Daoy (cell line): ENCODE measurements at regions not wholly inside any gene's neighbourhood (a gene's known extent, or its start where the extent isn't known, plus 50 kb on each side); places are given as distances from the start of the nearest gene placed in this dataset.

Experiments used
- DNase-seq: peaks from one replicate; pipeline ENCODE4 v3.0.0-alpha.2; 2015; ENCODE audit warnings: low read depth

DNA sequence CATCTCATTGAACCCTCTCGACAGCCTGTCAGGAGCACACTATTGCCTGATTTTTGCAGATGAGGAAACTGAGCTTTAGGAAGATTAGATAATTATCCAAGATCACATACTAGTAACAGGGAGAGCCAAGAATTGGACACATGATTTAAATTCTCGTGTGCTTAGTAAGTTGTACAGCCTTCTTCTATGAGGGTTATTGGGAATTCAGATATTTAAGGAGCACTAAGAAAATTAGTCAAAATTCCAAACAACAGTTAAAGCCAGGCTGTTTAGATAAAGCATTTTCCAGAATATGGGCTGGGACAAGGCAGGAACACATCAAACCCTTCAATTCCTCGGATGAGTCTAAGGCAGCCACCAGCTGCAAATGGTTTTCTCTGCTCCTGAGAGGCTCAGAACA, 148.8 kb downstream of the TMEM30B start:
- DNase-seq = no peak

DNA sequence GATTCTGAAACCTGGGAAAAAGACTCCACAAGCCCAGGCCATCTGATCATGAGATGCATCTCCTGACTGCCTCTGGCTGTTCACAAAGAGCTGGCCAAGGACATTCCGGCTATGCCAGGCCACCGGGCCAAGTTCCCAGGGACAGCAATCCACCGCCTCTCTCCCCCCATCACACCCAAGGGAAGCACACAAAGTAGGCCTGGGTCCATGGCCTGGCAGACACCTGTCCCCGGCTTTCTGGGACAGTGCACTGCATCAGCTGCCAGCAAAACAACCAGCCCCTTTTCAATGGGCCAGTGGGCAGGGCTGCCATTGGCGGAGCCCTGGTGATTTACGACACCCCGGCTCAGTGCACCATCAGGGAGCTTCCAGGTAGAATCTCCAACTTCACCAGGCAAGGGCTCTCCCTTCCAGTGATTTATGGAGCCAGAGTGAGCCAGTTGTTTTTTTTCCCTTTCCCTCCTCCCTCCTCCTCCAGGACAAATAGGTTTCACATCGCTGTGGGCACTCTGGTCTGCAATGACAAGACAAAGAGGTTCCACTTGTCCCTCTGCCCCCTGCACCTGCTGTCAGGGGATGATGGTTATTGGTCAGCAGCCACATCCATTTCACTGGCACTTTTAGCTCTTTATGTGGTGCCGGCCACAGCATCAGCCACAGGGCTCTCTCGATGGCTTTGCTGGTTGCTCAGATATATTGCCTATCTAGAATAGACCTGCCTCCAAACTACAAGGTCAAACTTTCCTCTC, 149.6 kb downstream of the SLC38A6 start:
- no peak for DNase-seq

DNA sequence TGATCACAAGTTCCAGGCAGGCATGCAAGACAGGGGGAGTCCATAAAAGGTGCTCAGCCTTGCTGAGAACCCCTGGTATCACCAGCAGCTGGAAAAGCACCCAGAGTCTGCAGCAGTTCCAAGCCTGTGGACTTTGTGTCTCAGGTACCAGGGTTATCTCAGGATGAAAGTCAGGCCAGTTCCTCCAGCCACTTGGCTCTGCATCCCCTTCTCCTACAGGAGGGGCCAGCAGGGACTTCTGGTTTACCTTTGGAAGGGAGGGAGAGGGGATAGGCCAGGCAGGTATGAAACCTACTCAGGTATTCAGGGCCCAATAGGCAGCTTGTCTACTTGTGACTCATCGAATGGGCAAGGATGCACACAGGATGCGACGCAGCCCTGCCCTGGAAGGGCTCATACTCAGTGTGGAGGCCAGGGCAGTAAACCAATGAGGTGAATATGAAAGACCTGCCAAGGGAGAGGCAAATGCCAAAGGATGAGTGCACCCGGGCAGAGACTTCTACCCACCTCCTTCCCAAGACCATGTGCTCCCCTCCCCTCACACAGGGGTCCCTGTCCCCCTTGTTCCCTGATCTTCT, 148.2 kb downstream of the SLC38A6 start:
- peak; percentile 17 for DNase-seq

DNA sequence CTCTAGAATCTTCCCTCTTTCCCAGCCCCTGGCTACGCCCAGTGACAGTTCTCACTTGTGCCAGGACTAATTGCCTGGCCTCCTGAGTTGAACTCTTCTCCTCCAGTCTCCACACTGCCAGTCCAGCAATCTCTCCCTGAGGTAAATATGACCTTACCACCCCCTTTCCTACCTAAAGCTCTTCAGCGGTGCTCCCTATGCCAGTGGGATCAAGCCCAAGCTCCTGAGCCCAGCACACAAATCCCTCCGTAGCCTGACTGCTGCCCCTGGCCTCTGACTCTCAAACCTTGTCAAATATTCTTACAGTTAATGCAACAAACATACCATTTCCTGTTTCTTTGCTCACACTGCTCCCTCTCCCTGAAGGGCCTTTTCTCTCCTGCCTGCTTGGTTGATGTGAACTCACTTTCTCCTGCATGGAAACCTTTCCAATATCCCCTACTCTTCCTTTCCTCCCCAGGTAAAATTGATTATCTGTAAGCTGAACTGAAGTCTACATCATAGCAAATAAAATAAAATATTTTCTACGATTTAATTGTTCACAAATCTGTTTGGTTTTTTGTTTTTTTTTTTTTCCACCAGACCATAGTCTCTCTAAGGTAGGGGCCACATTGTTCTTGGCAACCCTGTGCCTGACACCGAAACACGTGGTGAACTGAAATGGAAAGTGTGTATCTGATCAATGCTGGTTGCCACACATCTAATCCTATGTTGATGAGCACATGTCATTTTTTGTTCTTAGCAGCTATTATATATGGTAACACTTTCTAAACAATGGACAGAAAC, 147.5 kb downstream of the SLC38A6 start:
- no peak for DNase-seq

DNA sequence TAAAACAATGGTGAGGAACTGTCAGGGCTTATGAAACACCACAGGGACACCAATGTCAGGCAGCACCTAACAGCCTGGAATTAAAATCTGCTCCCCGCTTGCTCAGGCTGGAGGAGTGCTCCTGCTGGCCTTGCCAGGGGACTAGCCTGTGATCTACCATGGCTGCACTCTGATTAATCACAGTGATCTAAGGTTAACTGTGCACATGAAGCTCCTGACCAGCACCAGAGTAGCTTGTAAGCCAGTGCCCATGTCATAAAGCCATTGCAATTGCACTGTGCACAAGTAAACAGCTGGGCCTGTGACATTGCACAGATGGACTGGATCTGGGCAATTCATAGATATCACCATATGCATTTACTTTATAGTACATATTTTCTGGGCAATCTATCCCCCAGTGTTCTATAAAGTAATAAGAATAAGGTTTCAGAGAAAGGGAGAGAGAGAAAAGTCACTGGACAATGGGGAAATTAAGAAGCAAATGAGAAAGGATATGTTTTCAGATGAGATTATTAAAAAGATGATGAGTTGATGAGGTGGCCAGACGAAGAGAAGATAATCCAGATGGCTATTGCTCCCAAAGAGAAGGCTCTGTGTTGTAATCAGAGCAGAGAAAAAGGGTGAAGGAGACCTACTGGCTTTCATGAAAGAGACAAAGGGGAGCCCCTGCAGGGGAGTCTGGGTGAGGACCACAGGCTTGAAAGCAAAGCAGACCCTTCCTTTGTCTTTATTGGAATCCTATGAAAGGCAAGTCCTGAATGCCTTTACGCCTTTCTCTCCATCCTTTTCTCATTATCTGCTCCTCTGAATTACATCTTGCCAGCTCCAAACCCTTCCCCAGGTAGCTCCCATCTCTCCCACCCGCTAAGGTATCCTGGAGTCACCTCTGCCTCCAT, 145.8 kb downstream of the SLC38A6 start:
- DNase-seq = no peak

DNA sequence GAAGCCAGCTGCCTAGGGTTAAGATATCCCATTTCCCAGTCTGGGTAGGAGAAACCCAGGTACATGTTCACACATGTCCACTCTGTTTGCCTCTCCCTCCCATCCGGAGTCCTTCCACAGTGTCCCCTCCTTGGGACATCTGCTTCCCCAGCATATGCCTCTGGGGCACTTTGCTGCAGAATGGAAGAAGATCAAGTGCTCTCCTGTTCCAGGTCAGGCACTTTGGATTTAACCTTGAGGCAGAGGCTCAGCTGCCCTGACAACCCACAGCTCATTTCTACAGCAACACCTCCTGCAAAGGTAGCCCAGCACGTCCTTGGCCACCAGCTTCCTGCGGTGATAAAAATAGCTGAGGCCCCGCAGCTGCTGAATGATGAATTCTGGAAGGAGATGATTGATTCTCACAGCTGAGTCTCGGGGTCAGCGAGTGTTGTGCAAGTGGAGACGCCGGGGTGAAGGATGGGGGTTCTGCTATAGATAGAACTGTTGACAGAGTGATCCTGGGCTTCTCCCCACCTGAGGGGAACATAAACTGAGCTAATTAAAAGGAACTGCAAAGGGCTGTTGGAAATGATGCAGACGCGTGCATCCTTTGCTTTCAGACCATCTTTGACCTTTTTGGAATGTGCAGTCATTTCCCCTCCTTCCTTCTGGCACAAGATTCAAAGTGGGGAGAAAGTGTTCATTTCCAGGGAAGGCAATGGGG, 145.0 kb downstream of the SLC38A6 start:
- DNase-seq = no peak

DNA sequence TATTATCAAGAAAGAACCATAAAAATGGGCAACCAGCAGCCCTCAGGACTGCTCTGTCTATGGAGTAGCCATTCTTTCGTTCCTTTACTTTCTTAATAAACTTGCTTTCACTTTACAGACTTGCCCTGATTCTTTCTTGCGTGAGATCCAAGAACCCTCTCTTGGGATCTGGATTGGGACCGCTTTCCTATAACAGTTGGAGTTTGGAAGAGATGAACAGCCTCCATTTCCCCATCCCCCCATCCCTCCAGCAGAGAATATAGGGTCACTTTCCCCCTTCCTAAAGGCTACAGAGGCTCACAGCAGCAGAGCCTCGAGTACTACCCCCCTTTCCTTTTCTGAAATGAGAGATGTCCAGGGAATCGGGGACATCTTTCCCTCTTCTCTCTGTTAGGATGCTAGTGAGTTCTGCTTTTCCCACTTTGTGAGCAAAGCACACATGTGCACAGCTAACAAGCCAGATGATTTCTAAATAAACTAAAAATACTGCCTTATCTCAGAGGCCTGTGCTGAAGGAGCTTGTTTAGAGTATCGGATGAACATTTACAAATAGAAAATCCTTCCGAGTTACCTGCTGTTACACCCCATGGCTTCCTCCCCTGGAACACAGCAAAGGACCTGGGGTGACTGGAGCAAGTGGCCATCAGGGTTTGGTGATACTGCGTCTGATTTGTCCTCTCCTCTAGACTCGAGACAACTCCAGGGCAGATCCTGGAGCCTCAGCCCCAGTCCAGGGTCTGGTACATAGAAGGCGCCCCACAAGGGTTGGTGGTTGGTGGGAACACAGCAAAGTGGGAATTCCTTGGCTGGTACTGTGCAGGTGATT, 144.2 kb downstream of the SLC38A6 start:
- no peak for DNase-seq

DNA sequence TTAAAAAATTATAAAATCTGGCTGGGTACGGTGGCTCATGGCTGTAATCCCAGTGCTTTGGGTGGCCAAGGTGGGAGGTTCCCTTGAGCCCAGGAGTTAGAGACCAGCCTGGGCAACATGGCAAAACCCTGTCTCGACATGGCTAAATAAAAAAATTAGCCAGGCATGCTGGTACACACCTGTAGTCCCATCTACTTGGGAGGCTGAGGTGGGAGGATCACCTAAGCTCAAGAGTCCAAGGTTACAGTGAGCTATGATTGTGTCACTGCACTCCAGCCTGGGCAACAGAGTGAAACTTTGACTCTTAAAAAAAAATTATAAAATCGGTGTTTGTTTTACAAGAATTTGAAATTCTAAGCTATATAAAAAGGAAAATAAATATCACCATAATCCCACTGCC, 141.8 kb downstream of the SLC38A6 start:
- no peak for DNase-seq

DNA sequence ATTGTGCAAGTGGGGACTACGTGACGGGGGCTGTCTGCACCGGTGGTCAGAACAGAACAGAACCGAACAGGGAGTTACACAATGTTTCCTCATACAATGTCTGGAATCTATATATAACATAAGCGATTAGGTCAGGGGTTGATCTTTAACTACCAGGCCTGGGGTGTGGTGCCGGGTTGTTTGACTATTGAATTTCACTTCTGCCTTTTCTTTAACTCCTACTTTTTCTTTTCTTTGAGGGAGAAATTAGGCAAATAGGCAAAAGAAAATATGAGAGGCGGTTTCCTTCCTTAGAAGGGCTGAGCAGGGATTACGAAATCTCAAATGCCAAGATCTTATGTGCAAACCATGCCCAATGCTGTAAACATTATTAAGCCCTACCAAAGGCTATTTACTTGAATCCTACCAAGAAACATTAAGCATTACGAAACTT, 140.3 kb downstream of the SLC38A6 start:
- DNase-seq = no peak

DNA sequence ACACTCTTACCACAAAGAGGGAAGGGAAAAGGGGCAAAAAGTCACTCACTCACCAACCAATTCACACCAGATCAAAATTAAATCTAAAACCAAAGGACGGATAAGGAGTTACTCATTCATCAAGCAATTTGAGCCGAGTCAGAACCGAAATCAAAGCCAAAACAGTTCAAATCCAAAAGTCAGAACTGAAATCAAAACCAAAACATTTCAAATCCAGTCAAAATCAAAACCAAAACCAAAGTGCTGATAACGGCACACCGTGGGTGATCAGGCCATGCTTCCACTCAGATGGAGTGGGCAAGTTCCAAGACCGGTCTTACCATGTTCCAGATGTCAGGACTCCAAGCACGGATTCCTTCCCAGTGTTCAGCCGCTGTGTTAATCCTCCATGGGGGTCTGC, 139.5 kb downstream of the SLC38A6 start:
- no peak for DNase-seq

DNA sequence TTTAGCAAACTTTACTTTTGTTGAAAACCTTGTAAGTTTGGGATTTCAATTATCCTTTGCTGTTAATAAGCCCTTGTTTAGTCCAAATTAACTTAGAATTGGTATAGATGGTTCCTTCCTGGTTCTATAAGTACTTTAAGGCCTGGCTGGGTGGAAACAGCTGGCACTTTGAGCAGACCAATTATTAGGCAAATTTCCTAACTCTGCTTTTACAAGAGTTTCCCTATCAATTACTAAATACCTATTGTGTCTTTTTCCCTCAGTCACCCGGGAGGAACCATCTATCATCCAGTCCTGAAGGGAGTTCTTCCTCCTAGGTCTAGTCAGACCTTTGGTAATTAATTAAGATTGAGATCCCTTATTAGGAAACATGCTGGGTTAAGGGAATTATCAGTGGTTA, 138.0 kb downstream of the SLC38A6 start:
- no peak for DNase-seq

DNA sequence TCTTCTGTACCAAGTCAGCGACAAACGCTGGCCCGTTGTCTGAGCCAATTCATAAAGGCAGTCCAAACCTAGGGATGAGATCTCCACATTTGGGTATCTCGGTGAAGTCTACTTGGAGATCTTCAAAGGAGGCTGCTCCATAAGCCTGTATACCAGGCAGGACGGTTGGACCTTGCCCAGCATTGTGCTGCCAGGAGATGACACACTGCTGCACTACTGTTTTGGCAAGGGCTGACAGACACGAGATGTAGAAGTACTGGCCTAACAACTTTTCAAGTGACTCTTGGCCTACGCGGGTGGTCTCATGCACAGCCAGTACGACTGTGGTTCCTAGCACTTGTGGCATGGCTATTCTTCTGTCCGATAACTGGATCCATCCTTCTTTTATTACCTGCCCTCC, 135.3 kb downstream of the SLC38A6 start:
- no peak for DNase-seq

DNA sequence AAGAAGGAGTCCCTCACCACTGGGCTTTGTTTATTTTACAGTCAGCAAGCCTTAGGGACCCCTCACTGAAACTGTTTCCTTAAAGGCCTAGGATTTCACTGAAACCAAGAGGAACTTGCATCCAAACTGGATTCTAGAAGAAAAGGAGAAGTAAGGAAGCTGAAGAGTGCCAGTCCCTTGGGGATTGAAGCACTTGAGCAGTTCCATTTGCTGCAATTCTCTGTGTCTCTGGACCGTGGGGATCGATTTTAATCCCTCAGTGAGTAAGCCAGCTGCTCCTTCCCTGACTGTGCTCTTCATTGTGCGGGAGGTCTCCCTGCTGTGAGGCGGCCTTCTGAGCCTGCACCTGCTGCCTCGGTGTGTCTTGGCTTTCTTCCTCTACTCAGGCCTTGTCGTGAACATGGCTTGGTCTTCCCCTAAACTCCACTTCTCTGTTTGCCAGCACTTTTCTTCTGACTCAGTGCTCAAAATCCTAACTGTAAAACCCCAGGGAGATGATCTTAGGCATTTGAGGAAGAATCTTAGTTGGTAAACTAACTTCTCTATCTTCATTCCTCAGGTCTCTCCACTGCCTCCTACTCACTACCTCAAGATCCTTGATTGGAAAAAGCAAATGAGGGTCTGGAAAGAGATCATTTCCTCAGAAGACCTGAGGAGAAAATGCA, 132.6 kb downstream of the SLC38A6 start:
- no peak for DNase-seq

DNA sequence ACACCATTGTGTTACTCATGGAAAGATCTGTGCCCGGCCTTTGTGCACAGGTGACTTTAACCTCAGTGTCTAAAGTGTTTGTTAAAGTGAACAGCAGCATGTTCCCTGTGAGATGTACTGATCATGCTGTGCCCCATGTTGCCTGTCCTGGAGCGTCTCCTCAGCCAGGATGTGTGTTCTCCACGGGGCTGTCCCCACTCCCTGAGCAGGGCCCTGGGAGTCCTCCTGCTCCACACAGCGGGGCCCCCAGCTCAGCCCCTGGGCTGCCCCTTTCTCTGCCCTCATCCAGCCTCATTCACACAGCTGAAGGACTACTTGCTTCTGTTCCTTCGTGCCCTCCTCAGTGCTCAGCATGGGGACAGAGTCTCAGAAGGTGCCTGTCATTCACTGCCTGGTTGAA, 131.5 kb downstream of the SLC38A6 start:
- no peak for DNase-seq

DNA sequence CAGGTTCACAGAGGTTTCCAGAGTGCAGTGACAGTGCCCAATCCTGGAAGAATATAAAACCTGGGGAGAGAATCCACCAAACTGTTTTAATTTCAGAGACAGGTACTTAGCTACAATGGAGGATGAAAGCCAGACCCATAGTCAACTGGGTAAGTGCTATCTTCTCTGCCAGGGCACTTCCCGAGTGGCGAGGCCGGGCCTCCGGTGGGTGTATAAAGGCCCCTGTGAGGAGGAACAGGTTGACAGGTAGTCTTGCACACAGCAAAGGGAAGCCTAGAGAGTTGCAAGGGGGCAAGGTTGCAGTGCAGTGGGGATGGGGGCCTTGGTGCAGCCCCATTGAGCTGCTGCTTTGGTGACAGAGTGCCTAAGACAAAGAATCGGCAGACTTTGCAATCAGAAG, 130.7 kb downstream of the SLC38A6 start:
- DNase-seq = no peak

DNA sequence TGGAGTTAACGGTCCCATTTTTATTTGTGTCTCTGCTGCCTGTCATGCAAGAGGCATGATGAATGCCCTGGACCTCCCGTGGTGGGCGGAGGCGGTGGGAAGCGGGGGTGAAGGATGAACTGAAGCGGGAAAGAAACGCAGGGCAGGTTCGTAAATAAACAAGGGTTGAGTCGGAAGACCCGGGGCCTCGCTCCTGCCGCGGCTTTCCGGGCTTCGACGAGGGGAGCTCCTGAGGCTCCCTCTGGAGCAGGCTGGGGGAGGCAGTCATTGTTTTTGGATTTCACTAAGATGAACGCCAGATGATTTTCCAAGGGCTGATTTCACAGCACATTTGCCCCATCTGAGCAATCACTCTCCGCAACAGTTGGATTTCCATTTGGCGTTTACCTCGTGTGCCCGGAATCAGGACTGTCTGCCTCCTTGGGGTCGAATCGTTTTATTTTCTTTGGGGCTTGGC, 130.2 kb downstream of the SLC38A6 start:
- peak; percentile 64 for DNase-seq

DNA sequence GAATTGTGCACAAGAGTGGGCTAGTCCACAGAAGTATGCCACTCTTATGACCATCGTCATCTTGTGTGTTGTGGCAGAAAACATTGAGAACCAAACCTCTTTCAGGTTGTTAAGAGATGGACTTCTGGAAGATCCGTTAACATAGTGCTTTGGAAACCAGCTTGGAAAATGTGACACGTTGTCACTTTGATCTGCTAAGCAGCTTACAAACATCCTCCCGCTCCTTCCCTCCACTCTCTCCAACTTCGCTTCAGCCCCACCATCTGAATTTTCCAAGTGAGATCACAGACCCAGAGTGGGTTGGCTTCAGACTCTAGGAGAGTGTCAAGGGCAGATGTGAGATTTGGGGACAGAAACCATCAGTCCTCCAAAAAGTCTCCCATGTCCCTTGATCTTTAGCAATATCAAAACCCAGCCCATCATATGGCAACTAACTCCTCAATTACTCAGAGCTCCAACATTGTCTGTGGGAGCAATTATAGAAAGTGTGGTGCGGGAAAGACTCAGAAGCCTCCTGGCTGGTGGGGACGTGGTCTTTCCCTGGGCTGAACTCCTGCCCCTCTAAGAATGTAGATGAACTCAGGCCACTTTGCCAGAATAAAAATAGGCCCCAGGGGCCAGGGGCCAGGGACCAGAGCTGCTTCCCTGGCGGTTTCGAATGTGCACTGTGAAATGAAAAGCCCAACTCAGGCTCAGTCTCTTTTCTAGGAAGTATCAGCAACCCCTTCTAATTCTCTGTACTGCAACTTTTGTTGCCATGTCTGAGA, 129.5 kb downstream of the SLC38A6 start:
- no peak for DNase-seq

DNA sequence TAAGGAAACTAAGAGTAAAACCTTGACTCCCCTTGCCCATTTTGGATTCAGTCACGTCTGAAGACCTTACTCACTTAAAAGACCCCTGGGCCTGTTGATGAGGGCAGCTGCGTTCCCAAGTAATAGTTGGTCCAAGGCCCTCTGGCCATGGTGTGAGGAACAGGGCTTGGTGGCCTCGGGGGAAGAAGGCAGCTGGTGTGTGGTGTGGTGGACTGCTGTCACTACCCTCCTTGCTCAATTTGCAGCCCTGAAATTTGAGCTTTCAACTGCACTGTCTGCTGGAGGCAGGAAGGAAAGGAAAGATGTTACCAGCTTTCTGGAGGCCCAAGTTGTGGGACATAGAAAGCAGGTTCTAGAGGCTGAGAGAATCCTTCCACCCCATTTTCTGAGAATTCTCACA, 128.2 kb downstream of the SLC38A6 start:
- DNase-seq = no peak
